Keratinocyte (primary cell): ENCODE measurements at regions not wholly inside any gene's neighbourhood (a gene's known extent, or its start where the extent isn't known, plus 50 kb on each side); places are given as distances from the start of the nearest gene placed in this dataset.

ENCODE experiments used
- EZH2 ChIP-seq: IDR thresholded peaks from one replicate; pipeline ENCODE4 v1.6.1; 2012; ENCODE audit warnings: inconsistent platforms, mild to moderate bottlenecking, low read length, moderate library complexity
- TF ChIP-seq, protein P1 (sequence below), 3 experiments: IDR thresholded peaks in 1 of 3; conservative IDR thresholded peaks in 1 of 3; optimal IDR thresholded peaks in 1 of 3; 2 replicates in 2 of 3; 3 replicates in 1 of 3; pipeline versions ENCODE3 to v1.5.1; 2011; ENCODE audit warnings: low read length in 3 of 3, mild to moderate bottlenecking in 3 of 3, moderate library complexity in 2 of 3, control low read depth in 1 of 3, inconsistent platforms in 1 of 3; ENCODE audit not compliant: insufficient read depth in 2 of 3; ENCODE audit errors: extremely low read depth in 1 of 3

DNA sequence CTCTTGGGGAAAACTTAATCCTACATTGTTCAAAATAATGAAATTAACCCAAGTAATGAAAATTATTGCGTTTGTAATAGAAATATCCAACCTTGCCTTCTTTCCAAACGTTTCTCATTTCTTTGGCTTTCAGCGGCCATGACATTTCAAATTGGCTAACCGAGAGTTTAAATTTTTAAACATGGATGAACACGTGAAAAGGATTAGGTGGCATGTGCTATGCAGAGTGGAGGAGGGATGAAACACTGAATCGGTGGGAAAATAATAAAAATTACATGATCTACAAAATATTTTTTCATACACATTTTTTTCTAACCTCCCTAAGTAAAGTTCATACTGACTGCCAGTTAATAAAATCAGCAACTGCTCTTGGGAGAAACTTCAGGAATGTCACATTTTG is 728.4 kb upstream of the PKDCC start:
- TF ChIP-seq, protein P1, sequence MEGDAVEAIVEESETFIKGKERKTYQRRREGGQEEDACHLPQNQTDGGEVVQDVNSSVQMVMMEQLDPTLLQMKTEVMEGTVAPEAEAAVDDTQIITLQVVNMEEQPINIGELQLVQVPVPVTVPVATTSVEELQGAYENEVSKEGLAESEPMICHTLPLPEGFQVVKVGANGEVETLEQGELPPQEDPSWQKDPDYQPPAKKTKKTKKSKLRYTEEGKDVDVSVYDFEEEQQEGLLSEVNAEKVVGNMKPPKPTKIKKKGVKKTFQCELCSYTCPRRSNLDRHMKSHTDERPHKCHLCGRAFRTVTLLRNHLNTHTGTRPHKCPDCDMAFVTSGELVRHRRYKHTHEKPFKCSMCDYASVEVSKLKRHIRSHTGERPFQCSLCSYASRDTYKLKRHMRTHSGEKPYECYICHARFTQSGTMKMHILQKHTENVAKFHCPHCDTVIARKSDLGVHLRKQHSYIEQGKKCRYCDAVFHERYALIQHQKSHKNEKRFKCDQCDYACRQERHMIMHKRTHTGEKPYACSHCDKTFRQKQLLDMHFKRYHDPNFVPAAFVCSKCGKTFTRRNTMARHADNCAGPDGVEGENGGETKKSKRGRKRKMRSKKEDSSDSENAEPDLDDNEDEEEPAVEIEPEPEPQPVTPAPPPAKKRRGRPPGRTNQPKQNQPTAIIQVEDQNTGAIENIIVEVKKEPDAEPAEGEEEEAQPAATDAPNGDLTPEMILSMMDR (optimal IDR thresholded peaks at IDR 0.05 in 1 of 3, IDR thresholded peaks at IDR 0.05 in 1 of 3, conservative IDR thresholded peaks at IDR 0.05 in 1 of 3; ENCODE audit: extremely low read depth in 1 of 3, insufficient read depth in 2 of 3, low read length in 3 of 3), result no peak
- no peak for TF ChIP-seq EZH2
